Gastrocnemius medialis (tissue), 4 donors: ENCODE measurements at regions not wholly inside any gene's neighbourhood (a gene's known extent, or its start where the extent isn't known, plus 50 kb on each side); places are given as distances from the start of the nearest gene placed in this dataset.
A peak's percentile ranks its signal among the peaks of the same experiment; 100 is the strongest.

Experiments used
- ATAC-seq, 2 donors: fragments of 150-250 bp; one replicate each; pipeline ENCODE4 v1.9.1; 2016
- DNase-seq, 2 donors: peaks; one replicate each; pipeline ENCODE4 v3.0.0-alpha.2; 2019
- H3K27ac ChIP-seq, 4 donors: fragments of 200-600 bp; sonication (generic); 1 replicate in 1 of 4; 2 replicates in 3 of 4; pipeline ENCODE4 v1.5.1; 2016 to 2018; ENCODE audit warnings: mild to moderate bottlenecking in 2 of 4, moderate library complexity in 1 of 4
- H3K27me3 ChIP-seq, 3 donors: fragments of 200-600 bp; sonication (generic) in 2 of 3; 1 replicate in 1 of 3; 2 replicates in 2 of 3; pipeline versions ENCODE4 v1.5.1 to v1.6.0; 2016 to 2019; ENCODE audit warnings: mild to moderate bottlenecking in 1 of 3, moderate library complexity in 1 of 3
- H3K36me3 ChIP-seq, 2 donors: fragments of 200-600 bp; sonication (generic) in 1 of 2; one replicate each; pipeline ENCODE4 v1.5.1; 2017 to 2018
- H3K4me1 ChIP-seq, 2 donors: fragments of 200-600 bp; sonication (generic) in 1 of 2; one replicate each; pipeline ENCODE4 v1.5.1; 2016 to 2017; ENCODE audit warnings: mild to moderate bottlenecking in 2 of 2
- H3K4me3 ChIP-seq, 4 donors: fragments of 200-600 bp; sonication (generic) in 3 of 4; 1 replicate in 1 of 4; 2 replicates in 3 of 4; pipeline ENCODE4 v1.5.1; 2016 to 2019; ENCODE audit warnings: mild to moderate bottlenecking in 2 of 4
- H3K9me3 ChIP-seq, 3 donors: fragments of 200-600 bp; sonication (generic) in 2 of 3; 1 replicate in 1 of 3; 2 replicates in 2 of 3; pipeline ENCODE4 v1.5.1; 2016 to 2019
- POLR2A ChIP-seq, 2 donors: fragments of 450-650 bp; IDR thresholded peaks; one replicate each; pipeline ENCODE4 v1.6.1; 2017; ENCODE audit warnings: antibody characterized with exemption in 2 of 2, mild to moderate bottlenecking in 2 of 2, moderate library complexity in 2 of 2
- in situ Hi-C, 4 donors: fragments of 200-750 bp; cut with MboI; loops; one replicate each; pipeline versions ENCODE4 v1.15.0 to v1.8.0; 2017; ENCODE audit warnings: low sequenced_read_pairs in 4 of 4
- intact Hi-C: fragments of 100-400 bp; cut with DNase I; formaldehyde crosslinking; loops from one replicate; pipeline ENCODE4 v1.15.1; 2023; ENCODE audit warnings: low total_unique reads
- TF ChIP-seq, protein P1 (sequence below), 5 experiments: fragments of 450-650 bp in 3 of 5; fragments of 200-600 bp in 2 of 5; sonication (generic) in 2 of 5; IDR thresholded peaks in 4 of 5; conservative IDR thresholded peaks in 1 of 5; 1 replicate in 4 of 5; 2 replicates in 1 of 5; pipeline ENCODE4 v1.5.1; 2016 to 2019; ENCODE audit warnings: antibody characterized with exemption in 5 of 5, mild to moderate bottlenecking in 3 of 5, moderate library complexity in 3 of 5

DNA sequence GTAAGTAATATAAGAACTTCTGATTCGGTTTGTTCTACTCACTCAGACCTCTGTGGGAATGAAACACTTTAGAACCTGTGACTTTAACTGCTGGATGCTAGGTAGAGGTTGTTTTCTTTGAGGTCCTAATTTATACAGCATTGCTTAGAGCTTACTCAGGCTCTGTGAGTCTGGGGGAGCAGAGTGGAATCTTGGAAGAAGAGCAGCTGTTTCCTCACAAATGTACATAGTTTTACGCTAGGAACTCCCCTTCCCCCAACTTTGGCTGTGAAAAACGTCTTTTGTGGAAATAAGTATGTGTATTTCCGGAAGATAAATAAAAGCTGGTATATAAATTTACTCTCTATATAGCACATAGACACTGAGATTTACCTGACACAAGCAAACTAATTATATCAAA is 141.4 kb downstream of the NAA11 start:
- no peaks in the 10 kb centered on the region for H3K27me3 ChIP-seq
- intact Hi-C loops (no loop called here), in situ Hi-C loops (no loop called here)
- no peaks in the 10 kb centered on the region for H3K4me1 ChIP-seq
- H3K36me3 ChIP-seq, result no peaks in the 10 kb centered on the region
- ATAC-seq, result no peak
- no peak overlapping the region for H3K4me3 ChIP-seq
- no peak for DNase-seq
- TF ChIP-seq POLR2A (IDR thresholded peaks at IDR 0.05), result no peak
- TF ChIP-seq, protein P1, sequence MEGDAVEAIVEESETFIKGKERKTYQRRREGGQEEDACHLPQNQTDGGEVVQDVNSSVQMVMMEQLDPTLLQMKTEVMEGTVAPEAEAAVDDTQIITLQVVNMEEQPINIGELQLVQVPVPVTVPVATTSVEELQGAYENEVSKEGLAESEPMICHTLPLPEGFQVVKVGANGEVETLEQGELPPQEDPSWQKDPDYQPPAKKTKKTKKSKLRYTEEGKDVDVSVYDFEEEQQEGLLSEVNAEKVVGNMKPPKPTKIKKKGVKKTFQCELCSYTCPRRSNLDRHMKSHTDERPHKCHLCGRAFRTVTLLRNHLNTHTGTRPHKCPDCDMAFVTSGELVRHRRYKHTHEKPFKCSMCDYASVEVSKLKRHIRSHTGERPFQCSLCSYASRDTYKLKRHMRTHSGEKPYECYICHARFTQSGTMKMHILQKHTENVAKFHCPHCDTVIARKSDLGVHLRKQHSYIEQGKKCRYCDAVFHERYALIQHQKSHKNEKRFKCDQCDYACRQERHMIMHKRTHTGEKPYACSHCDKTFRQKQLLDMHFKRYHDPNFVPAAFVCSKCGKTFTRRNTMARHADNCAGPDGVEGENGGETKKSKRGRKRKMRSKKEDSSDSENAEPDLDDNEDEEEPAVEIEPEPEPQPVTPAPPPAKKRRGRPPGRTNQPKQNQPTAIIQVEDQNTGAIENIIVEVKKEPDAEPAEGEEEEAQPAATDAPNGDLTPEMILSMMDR (IDR thresholded peaks at IDR 0.05 in 4 of 5, conservative IDR thresholded peaks at IDR 0.05 in 1 of 5), result no peak
- no peaks in the 10 kb centered on the region for H3K9me3 ChIP-seq
- H3K27ac ChIP-seq, result no peak overlapping the region

DNA sequence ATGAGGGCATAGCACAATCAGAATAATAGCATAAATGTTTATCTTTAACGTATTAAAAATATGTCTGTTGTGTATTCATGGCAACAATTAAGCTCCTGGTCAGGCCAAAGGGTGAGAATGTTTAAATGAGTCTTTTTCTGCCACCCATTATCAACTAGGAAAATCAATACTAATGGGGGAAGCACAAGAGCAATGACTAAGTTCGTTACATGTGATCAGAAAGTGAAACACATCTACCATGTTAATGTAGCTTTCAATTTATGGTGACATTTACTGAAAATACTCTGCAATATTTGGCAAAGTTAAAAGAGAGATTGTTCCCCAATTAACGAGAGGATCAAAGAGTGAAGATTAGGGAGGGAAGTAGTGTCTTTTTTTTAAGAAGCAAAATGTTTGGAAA is 143.7 kb downstream of the NAA11 start:
- TF ChIP-seq, protein P1 (IDR thresholded peaks at IDR 0.05 in 4 of 5, conservative IDR thresholded peaks at IDR 0.05 in 1 of 5), result no peak
- TF ChIP-seq POLR2A (IDR thresholded peaks at IDR 0.05), result no peak
- no peak overlapping the region for H3K4me3 ChIP-seq
- intact Hi-C loops (no loop called here), in situ Hi-C loops (no loop called here)
- no peaks in the 10 kb centered on the region for H3K36me3 ChIP-seq
- DNase-seq (no peak), ATAC-seq (no peak)
- H3K4me1 ChIP-seq, result no peaks in the 10 kb centered on the region
- H3K9me3 ChIP-seq, result no peaks in the 10 kb centered on the region
- H3K27ac ChIP-seq, result no peak overlapping the region
- no peaks in the 10 kb centered on the region for H3K27me3 ChIP-seq

DNA sequence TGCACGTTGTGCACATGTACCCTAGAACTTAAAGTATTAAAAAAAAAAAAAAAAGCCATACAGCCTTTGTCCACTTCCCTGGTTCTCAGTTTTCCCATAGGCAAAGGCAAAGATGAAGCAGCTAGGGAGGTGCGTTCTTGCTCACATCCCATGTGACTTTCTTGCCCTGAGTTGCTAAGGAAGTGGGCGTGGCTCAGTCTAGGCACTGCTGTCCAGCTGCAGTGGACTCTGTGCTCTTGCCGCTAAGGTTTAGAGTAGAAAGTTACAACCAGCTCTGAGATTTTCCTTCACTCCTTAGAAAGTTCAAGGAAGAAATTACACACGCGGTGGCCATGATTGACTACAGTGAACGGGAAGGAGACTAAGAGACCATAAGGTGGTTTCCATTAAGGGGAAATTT is 144.7 kb downstream of the NAA11 start:
- H3K4me3 ChIP-seq, result no peak overlapping the region
- in situ Hi-C loops, result no loop called here
- intact Hi-C loops, result no loop called here
- no peaks in the 10 kb centered on the region for H3K36me3 ChIP-seq
- no peak for ATAC-seq
- H3K27ac ChIP-seq, result no peak overlapping the region
- H3K4me1 ChIP-seq, result no peaks in the 10 kb centered on the region
- no peak for TF ChIP-seq POLR2A (IDR thresholded peaks at IDR 0.05)
- TF ChIP-seq, protein P1 (IDR thresholded peaks at IDR 0.05 in 4 of 5, conservative IDR thresholded peaks at IDR 0.05 in 1 of 5), result no peak
- DNase-seq, result no peak
- no peaks in the 10 kb centered on the region for H3K27me3 ChIP-seq
- H3K9me3 ChIP-seq, result no peaks in the 10 kb centered on the region

DNA sequence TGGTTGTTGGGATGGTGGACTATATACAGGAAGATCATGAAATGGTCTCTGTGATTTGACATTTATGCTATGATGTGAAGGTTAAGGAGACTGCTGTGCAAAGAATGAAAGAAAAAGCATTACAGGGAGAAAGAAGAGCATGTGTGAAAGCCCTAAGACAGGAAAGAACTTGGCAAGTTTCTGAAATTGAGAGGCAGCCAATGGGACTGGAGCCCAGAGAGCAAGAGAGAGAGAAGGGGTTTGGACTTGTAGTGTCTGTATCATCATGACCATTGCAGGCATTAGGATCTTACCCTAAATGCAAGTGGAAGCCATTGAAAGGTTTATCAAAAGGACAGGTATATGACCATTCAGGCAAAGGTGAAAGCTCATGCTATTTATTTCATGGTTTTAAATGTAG is 147.1 kb downstream of the NAA11 start:
- H3K36me3 ChIP-seq, result no peaks in the 10 kb centered on the region
- no peaks in the 10 kb centered on the region for H3K27me3 ChIP-seq
- H3K27ac ChIP-seq, result no peak overlapping the region
- DNase-seq (peak in 1 of 2 donors; percentile 30), ATAC-seq (peak in 1 of 2 donors; percentile 36)
- H3K4me1 ChIP-seq, result no peaks in the 10 kb centered on the region
- TF ChIP-seq, protein P1 (IDR thresholded peaks at IDR 0.05 in 4 of 5, conservative IDR thresholded peaks at IDR 0.05 in 1 of 5), result no peak
- no peak for TF ChIP-seq POLR2A (IDR thresholded peaks at IDR 0.05)
- H3K9me3 ChIP-seq, result no peaks in the 10 kb centered on the region
- in situ Hi-C loops, result no loop called here
- intact Hi-C loops, result no loop called here
- H3K4me3 ChIP-seq, result no peak overlapping the region

DNA sequence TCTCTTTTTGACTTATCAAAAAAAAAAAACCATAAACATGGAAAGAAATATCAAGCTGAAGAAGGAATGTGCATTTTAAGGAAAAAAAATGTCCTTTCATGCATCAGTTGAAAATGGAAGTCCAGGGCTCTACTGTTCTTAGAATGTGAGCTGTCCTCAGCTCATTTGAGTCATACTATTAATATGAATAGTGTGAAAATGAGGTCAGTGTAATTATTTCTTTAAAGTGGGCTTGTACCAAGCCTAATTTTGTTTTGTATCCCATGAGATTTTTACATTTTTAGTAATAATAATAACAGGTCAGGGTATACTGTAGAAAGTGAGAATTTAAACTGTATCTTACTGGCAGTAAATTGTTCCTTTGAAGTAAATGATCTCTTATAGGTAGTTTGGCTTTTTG is 148.5 kb downstream of the NAA11 start:
- Histone ChIP-seq H3K4me3 (no peak overlapping the region), H3K4me1 (no peaks in the 10 kb centered on the region), H3K27ac (no peak overlapping the region), H3K27me3 (no peaks in the 10 kb centered on the region), H3K9me3 (no peaks in the 10 kb centered on the region), H3K36me3 (no peaks in the 10 kb centered on the region)
- DNase-seq (no peak), ATAC-seq (no peak)
- intact Hi-C loops (no loop called here), in situ Hi-C loops (no loop called here)
- no peak for TF ChIP-seq POLR2A (IDR thresholded peaks at IDR 0.05)
- TF ChIP-seq, protein P1 (IDR thresholded peaks at IDR 0.05 in 4 of 5, conservative IDR thresholded peaks at IDR 0.05 in 1 of 5), result no peak
